Right renal cortex interstitium (tissue), 3 donors: ENCODE measurements at regions not wholly inside any gene's neighbourhood (a gene's known extent, or its start where the extent isn't known, plus 50 kb on each side); places are given as distances from the start of the nearest gene placed in this dataset.

Experiments
- DNase-seq, 3 donors: peaks; one replicate each; pipeline ENCODE4 v3.0.0-alpha.2; 2013; ENCODE audit warnings: low read depth in 3 of 3, low spot score in 2 of 3

DNA sequence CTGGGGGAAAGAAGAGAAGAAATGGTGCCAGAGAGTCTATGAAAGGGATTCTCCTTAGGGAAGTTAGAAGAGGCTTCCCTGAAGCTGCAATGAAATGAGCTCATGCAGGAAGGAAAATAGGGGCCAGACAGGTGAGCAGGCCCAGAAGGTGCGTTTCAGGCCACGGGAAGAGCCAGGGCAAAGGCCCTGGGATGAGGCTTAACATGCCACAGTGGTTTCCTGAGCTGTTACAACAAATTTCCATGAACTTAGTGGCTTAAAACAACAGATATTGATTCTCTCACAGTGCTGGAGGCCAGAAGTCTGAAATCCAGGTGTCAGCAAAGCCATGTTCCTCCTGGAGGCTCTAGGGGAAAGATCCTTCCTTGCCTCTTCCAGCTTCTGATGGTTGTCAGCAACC lies 167.9 kb downstream of the TFAP2C start:
- no peak for DNase-seq

DNA sequence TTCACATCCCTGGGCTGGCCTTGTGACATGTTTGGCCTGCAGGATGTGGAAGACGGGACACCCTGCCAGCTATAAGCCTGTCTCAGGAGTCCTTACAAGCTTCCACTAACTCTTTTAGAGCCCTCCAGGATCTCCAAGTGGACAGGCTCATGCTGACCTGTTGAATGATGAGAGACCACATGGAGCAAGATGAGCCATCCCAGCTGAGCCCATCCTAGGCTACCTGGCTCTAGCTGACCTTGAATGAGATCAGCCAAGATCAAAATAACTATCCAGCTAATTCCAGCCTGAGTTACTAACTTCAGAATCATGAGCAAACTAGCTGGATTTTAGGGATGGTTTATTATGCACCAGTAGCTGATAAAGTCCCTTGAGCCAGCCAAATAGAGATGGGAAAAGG lies 169.5 kb downstream of the TFAP2C start:
- DNase-seq, result no peak

DNA sequence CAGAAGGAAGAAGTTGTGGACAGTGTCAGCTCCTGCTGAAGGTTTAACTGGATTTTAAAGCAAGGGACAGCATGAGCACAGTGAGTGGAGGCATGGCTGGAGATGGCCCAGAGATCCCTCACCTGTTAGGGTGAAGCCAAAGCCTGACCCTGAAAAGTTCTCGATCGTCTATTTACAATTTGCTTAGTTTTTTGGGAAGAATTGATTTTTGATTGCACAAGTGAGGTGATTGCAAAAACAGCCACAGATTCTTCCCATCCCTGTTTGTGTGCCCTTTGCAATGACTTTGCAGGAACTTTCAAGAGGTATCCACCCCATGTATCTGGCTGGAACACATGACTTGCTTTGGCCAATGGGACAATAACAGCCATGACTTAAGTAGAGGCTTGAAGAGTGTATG lies 170.1 kb downstream of the TFAP2C start:
- no peak for DNase-seq

DNA sequence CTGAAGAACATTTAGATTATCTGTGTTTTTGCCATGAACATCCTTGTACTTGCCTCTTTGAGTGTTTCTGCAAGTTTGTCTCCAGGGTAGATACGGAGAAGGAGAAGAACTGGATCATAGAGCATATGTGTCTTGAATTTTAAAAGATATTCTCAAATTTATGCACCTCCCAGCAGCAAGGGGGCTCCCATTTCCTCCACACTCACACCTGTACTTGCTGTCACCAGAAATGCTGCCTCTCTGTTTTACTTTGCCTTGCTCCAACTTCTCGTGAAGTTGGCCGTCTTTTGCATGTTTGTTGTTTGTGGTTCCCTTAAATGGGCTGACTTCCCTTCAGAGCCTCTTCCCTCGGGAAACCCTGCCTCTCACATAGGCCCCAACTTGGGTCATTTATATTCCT lies 171.0 kb downstream of the TFAP2C start:
- no peak for DNase-seq

DNA sequence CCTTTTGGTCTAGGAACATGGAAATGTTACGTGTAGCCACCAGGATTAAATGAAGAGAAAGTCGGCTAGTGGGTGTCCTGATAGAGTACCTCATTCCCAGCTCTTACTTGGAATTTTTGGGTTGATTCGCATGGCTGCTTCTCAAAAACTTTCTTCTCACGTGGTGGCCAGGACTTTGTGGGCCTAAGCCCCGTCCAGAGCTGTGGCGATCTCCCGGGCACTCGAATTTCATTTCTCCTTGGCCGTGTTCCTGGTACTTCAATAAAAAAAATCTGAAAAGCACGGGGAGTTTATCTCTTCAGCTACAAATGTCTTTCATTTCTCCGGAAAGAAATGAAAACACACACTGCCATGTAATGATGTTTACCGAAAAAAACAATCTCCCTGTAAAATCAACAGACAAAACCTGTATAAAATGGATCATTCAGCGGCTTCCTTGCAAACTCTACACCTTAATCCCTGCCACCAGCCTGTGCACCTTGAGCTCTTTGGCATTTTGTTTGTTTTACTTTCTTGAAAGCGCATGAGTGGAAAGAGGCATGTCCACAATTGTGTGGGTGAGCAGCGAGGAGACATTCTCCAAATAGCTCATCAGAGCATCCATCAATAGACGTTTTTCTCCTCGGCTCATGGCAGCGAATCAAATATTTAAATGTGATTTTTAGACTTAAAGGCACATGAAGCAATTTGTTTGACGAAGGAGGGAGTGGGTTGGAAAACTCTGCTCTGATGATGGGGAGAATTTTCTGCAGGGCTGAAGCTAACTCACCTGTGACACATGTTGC lies 173.1 kb downstream of the TFAP2C start:
- no peak for DNase-seq

DNA sequence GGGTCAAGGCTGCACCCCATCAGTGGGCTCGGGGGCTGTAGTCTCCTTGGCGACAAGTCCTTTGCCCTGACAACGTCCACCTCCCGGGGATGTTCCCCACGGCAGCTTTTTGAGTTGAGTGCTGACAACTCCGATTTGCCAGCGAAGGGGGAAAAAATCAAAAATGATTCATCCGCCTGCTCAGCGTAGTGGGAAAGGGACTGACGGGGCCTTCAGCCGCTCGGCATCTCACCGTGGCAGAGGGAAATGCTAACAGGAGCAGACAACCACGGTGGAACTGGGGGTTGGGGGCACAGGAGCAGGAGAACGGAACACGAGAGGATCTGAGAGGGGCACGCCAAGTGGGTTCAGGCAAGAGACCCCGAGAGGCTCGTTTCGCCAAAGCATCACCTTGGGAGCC lies 173.7 kb downstream of the TFAP2C start:
- DNase-seq, result no peak

DNA sequence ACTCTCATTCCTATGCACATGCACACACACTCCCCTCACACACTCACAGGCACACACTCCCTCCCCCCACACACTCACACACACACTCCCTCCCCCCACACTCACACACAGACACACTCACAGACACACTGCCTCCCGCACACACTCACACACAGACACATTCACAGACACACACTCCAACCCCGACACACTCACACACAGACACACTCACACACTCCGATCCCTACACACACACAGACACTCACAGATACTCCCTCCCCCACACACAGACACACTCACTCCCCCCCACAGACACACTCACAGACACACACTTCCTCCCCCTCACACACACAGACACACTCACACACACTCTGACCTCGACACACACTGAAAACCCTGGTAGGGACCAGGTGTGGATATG lies 176.2 kb downstream of the TFAP2C start:
- no peak for DNase-seq

DNA sequence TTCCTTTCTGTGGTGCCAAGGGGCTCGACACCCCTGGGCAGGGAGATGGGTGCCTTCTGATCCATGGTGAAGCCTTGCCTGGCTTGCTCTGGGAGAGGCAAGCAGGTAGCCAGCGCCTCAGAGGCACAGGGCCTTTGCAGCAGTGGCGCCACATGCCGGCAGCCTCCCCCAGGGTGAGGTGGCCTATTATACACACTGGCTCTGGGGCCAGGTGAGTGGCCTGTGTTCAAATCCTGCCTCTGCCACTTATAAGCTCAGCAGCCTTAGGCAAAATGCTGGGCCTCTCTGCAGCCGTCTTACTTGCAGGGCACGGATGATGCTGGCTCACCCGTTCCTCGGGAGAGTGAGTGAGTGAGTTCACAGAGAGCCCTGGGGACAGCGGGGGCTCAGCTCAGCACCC lies 176.9 kb downstream of the TFAP2C start:
- DNase-seq, result no peak

DNA sequence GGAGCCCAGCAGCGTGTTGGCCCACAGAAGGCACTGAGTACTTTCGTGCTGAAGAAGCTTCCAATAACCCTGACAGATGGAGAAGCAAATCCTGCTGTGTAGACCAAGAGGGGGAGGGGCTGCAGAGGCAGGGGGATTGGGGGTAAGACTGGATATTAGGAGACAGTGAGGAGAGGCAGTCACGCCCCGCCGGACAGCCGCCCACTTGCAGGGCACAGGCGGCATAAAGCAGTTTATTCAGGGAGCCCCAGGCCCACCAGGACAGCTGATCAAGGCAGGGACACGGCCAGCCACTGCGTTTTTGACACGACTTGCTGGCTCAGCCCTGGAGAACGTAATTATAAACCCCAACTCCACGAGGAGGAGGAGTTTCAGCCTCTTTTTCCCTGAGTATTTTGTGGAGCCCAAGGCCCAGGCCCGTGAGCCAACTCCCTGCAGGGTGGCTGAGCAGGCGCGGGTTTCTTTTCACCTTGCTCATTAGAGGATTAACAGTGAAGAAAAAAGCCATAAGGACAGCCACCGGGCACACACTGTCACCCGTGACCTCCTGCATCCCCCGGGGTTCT lies 177.9 kb downstream of the TFAP2C start:
- DNase-seq, result no peak

DNA sequence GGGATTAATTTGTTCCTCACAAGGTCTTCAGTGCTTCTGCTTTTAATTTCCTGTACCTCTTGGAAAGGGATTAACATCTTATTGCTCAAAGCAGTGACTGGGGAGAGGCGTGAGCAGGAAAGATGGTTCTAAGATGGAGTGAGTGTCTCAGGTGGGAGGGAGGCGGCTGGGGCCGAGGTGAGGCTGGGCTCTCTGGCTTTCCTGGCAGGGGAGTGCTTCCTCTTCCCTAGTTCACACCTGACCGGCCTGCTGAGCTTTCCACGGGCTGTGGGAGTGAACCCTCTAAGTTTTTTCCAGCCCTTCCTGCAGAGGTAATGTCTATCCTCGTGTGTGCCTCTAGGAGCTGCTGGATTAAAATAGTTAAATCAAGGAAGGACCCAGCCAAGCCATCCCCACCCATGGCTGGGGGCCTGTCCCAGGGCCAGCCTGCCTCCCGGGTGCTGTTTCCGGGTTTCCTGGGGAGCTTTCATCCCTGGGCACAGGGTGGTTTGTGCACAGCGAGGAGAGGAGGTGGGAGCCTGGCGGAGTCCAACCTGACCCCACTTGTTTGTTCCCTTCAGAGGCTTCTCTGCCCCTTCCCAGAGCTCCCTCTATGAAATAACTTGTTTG lies 179.1 kb downstream of the TFAP2C start:
- no peak for DNase-seq

DNA sequence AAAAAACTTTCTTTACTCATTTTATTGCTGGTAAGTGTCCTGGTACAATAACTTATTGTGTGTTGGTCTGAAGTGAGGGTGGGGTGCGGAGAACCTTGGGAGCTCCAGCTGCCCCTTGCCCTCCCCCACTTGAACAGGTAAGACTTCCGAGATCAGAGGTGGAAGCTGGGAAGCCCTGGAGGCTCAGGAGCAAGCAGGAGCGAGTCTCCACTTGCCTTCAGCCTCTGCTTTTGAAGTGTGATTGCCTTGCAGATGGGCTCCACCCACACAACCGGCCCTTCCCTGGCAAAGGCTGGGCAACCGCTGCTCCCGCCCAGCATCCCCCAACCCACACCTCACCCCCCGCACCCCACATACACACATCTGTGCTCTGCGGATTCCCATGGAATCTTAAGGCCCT lies 179.6 kb downstream of the TFAP2C start:
- no peak for DNase-seq

DNA sequence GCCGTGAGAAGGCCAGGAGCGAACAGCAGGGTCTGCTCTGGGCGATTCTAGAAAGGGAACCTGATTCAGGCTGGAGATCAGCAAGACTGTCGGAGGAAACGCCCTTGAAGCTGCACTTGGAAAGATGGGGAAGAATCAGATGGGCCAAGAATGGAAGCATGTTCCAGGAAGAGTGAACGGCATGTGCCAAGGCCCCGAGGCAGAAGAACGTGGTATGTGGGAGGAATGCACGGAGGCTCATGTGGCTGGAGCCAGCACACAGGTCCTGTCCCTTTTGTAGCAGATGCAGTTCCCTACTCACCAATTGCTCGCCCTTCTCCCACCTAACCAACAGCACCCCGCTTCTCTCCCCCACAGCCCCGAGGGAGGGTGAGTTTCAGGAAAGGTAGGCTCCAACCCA lies 180.6 kb downstream of the TFAP2C start:
- DNase-seq, result no peak

DNA sequence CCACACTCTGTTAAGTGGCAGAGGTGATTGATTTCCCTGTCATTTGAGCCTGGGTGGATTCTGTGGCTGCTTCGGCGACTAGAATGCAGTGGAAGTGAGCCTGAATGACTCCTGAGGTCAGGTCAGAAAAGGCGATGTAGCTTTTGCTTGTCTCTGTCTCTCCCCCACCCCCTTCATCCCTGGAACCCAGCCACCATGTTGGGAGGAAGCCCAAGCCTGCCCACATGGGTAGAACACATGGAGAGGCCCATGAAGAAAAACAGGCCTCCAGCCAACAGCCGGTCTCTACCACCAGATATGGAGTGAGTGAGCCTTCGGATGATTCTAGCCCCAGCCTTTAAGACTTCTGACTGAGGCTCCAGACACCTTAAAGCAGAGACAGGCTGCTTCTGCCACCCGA lies 181.0 kb downstream of the TFAP2C start:
- DNase-seq, result no peak

DNA sequence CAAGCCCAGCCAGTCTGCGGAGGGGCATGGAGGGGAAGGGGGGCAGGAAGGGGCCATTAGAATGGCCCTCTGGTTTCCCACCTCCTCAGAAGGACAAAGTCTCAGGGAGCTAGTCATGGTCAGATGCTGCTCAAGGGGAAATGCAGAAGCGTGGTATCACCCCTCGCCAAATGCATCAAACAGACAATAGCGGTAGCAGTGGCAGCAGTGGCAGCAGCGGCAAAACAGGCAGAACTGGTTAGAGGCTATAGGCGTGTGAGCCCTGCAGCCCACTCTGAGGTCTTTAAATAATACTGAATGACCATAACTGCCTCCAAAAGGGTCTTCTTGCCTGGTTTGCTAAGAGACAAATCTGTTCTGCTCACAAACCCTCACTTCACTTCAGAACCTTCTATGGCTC lies 186.7 kb downstream of the TFAP2C start:
- no peak for DNase-seq

DNA sequence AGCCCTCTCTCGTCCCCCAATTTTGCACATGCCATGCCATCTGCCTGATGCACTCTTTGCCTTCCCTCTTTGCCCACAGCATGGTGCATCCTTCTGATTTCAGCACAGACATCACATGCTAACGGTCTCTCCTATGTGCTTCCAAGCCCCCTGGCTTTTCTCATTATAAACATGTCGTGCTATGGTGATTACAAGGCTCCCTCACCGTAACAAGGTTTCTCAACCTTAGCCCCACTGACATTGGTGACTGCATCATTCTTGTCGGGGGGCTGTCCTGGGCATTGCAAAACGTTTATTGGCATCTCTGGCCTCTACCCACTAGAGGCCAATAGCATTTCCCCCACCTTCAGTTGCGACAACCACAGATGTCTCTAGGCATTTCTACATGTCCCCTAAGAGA lies 187.2 kb downstream of the TFAP2C start:
- DNase-seq, result no peak

DNA sequence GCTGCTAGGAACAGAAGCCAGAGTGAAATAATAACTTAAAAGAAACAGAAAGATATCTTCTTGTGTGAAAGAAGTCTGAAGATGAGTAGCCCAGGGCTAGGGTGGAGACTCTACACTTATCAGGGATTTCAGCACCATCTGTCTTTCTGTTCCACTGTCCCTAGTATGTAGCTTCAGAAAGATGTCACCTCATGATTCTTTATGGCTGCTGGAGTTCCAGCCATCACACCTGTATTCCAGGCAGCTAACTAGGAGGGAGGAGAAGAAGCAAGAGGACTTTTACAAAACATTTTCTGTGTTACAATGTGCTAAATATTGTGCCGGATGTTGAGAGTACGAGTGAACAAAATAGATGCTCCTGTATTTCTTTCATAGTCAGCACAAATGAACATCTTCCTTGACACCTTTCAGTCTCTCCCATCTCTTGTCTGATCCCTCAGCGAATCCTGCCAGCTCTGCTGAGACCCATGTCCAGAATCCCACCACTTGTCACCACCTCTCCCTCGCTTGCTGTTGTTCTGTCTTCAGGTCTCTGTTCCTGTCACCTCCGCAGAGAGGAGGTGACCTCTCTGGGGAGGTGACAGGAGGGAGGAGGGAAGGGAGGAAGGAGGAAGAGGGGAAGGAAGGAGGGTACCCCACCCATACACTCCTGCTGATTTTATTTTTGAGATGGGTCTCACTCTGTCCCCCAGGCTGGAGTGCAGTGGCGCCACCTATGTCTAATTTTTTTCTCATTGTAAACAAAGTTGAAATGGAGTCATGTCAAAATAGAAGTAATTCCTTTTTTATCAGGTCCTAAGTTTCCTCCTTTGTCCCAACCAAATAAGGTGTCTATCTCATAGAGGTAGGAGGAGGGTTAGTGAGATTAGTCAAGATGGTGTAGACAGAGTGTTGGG lies 188.9 kb downstream of the TFAP2C start:
- no peak for DNase-seq

DNA sequence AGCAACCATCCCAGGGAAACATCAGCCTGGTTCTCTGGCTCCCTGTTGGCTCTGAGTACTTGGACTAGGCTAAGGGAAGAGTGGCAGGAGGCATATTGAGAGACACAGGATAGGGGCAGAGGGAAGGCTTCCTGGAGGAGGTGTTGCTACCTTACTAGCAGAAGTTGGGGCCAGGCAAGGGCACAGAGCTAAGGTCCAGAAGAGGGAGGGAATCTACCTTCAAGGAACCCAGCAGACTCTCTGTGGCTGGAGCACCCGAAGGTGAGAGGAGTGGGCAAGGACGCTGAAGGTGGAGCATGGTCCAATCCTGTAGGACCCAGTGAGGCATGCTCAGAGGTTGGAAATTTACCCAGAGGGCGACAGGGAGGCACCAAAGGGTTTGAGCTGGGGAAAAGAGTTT lies 191.9 kb downstream of the TFAP2C start:
- DNase-seq, result no peak

DNA sequence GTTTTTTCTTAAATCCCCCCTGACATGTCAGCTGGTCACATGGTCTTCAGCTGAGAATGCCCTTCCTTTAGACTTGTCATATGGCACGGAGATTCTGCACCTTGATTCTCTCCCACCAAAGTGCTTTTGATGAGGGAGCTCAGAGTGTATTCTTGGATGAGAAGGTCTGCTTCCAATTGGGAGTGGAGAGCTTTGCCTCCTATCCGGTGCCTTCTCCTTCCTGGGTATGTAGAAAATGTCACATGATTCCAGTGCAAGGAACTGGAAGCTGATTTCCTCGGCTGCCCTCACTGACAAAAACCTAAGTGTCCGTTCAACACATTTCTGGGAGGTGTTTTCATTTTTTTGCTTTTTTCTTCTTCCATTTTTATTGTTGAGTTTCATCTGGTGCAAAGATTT lies 197.2 kb downstream of the TFAP2C start:
- DNase-seq, result no peak

DNA sequence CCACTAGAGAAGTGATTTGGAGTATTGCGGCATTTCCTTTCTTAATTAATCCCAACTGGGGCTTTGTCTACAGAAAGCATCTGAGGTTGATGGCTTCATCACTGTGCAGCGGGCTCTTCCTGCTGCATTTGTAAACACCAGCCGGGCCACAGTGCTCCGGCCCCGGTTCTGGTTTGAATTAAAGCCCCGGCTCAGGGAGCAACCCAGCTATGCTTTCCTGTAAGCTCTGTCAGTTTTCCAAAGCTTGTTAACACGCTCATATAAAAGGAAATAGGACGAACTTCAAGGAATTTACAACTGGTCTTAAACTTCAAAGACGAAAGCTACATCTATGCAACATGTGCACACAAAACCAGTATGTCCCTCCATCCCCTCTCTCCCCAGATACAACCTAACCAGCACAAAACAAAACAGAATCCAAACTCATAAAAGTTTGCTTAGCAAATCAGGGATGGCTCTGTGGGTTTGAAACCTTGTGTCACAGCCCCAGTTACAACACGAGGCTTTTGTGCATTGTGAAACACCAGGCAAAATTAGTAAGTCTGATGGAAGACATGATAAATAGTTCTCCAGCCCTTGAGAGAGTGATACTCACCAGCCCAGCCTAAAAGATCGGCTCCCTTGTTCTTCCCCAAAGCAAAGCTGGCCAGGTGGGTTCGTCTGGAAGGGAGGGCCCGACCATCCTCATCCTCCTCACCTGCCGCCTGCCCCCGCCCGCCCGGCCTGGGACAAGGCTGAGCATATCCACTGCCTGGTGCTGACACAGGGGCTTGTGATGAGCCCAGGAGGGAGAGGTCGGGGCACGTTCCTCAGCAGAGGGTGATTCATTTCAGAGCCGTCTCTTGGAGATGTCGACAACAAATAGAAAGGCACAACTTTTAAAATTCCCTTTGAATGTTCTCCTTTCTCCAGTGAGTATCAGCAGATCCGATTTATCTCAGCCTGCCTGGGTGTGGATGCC lies 197.9 kb downstream of the TFAP2C start:
- no peak for DNase-seq

DNA sequence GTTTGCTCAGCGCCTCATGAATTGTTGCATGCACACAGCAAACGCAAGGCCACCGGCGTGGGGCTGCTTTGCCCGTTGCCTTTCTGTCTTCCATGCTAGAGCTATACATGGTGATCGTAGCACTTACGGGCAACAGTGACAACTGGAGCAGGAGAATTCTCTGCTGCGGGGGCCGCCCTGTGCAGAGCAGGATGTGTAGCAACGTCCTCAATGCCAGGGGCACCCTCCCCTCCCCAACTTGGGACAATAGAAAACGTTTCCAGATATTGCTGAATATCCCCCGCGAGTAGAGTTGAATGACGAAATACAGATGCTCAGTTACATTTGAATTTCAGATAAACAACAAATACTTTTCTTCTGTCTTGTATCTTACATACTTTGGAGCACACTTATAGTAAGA lies 198.7 kb downstream of the TFAP2C start:
- DNase-seq, result no peak
